ENCODE measurements at regions not wholly inside any gene's neighbourhood (a gene's known extent, or its start where the extent isn't known, plus 50 kb on each side); places are given as distances from the start of the nearest gene placed in this dataset.

GRCh38 chr9:86802900-86803673, 144.2 kb downstream of the GAS1 start:
- Mint-ChIP-seq H3K9me3 (peaks cover 11 to 13% of the 10 kb centered on the region in 2 donors), H3K36me3 (ENCODE audit: insufficient read depth in 2 of 2) (no peaks in the 10 kb centered on the region), H3K4me1 (ENCODE audit: low read depth) (no peaks in the 10 kb centered on the region), H3K4me3 (no peak overlapping the region), H3K27ac (no peak overlapping the region), H3K27me3 (ENCODE audit: low read depth) (no peaks in the 10 kb centered on the region)
- no peak for ATAC-seq (replicated peaks in 1 of 2)
- DNase-seq: no peak

GRCh38 chr9:86801246-86801645, 146.1 kb downstream of the GAS1 start:
- Mint-ChIP-seq H3K4me3 (no peak overlapping the region), H3K27ac (no peak overlapping the region), H3K4me1 (ENCODE audit: low read depth) (no peaks in the 10 kb centered on the region), H3K36me3 (ENCODE audit: insufficient read depth in 2 of 2) (no peaks in the 10 kb centered on the region), H3K27me3 (ENCODE audit: low read depth) (no peaks in the 10 kb centered on the region), H3K9me3 (peaks cover 11 to 13% of the 10 kb centered on the region in 2 donors)
- ATAC-seq (replicated peaks in 1 of 2): no peak
- DNase-seq: no peak

GRCh38 chr9:86800681-86801080, 146.6 kb downstream of the GAS1 start:
- DNase-seq: no peak
- no peaks in the 10 kb centered on the region for H3K27me3 Mint-ChIP-seq (ENCODE audit: low read depth)
- no peak for ATAC-seq (replicated peaks in 1 of 2)
- H3K4me1 Mint-ChIP-seq (ENCODE audit: low read depth): no peaks in the 10 kb centered on the region
- no peak overlapping the region for H3K27ac Mint-ChIP-seq
- peaks cover 11 to 13% of the 10 kb centered on the region in 2 donors for H3K9me3 Mint-ChIP-seq
- no peak overlapping the region for H3K4me3 Mint-ChIP-seq
- no peaks in the 10 kb centered on the region for H3K36me3 Mint-ChIP-seq (ENCODE audit: insufficient read depth in 2 of 2)

GRCh38 chr9:86798966-86799365, 148.3 kb downstream of the GAS1 start:
- Mint-ChIP-seq H3K36me3 (ENCODE audit: insufficient read depth in 2 of 2) (no peaks in the 10 kb centered on the region), H3K9me3 (peaks cover 10 to 12% of the 10 kb centered on the region in 2 donors), H3K4me1 (ENCODE audit: low read depth) (no peaks in the 10 kb centered on the region), H3K27ac (no peak overlapping the region), H3K27me3 (ENCODE audit: low read depth) (no peaks in the 10 kb centered on the region), H3K4me3 (no peak overlapping the region)
- ATAC-seq (replicated peaks in 1 of 2) (no peak), DNase-seq (no peak)

- DNase-seq: no peak
- Mint-ChIP-seq H3K27me3 (ENCODE audit: low read depth) (no peaks in the 10 kb centered on the region), H3K27ac (no peak overlapping the region), H3K4me3 (no peak overlapping the region), H3K36me3 (ENCODE audit: insufficient read depth in 2 of 2) (no peaks in the 10 kb centered on the region), H3K9me3 (no peaks in the 10 kb centered on the region), H3K4me1 (ENCODE audit: low read depth) (no peaks in the 10 kb centered on the region)
- ATAC-seq (replicated peaks in 1 of 2): no peak
These were observed 150.6 kb downstream of the GAS1 start for GRCh38 chr9:86796666-86797065.

- H3K36me3 Mint-ChIP-seq (ENCODE audit: insufficient read depth in 2 of 2): no peaks in the 10 kb centered on the region
- no peak for ATAC-seq (replicated peaks in 1 of 2)
- no peak for DNase-seq
- H3K4me1 Mint-ChIP-seq (ENCODE audit: low read depth): no peaks in the 10 kb centered on the region
- no peak overlapping the region for H3K27ac Mint-ChIP-seq
- no peaks in the 10 kb centered on the region for H3K9me3 Mint-ChIP-seq
- no peak overlapping the region for H3K4me3 Mint-ChIP-seq
- peaks cover 5% of the 10 kb centered on the region for H3K27me3 Mint-ChIP-seq (ENCODE audit: low read depth)
These were observed 151.3 kb downstream of the GAS1 start for GRCh38 chr9:86795823-86796553.

- Mint-ChIP-seq H3K27ac (no peak overlapping the region), H3K4me1 (ENCODE audit: low read depth) (no peaks in the 10 kb centered on the region), H3K27me3 (ENCODE audit: low read depth) (peaks cover 5% of the 10 kb centered on the region)
These were observed 152.3 kb downstream of the GAS1 start for GRCh38 chr9:86795047-86795442.

GRCh38 chr9:86794391-86795046, 152.8 kb downstream of the GAS1 start:
- DNase-seq (no peak), ATAC-seq (replicated peaks in 1 of 2) (no peak)
- H3K4me1 Mint-ChIP-seq (ENCODE audit: low read depth): no peaks in the 10 kb centered on the region
- no peak overlapping the region for H3K27ac Mint-ChIP-seq
- no peaks in the 10 kb centered on the region for H3K36me3 Mint-ChIP-seq (ENCODE audit: insufficient read depth in 2 of 2)
- H3K4me3 Mint-ChIP-seq: no peak overlapping the region
- H3K9me3 Mint-ChIP-seq: no peaks in the 10 kb centered on the region
- peaks cover 5% of the 10 kb centered on the region for H3K27me3 Mint-ChIP-seq (ENCODE audit: low read depth)

More at GRCh38 chr9:86795047-86795442, 152.3 kb downstream of the GAS1 start:
- no peaks in the 10 kb centered on the region for H3K36me3 Mint-ChIP-seq (ENCODE audit: insufficient read depth in 2 of 2)
- H3K4me3 Mint-ChIP-seq: no peak overlapping the region
- DNase-seq (no peak), ATAC-seq (replicated peaks in 1 of 2) (no peak)
- no peaks in the 10 kb centered on the region for H3K9me3 Mint-ChIP-seq

GRCh38 chr9:86792136-86792535, 155.2 kb downstream of the GAS1 start:
- Mint-ChIP-seq H3K36me3 (ENCODE audit: insufficient read depth in 2 of 2) (no peaks in the 10 kb centered on the region), H3K4me1 (ENCODE audit: low read depth) (no peaks in the 10 kb centered on the region), H3K27ac (no peak overlapping the region), H3K4me3 (no peak overlapping the region), H3K27me3 (ENCODE audit: low read depth) (peaks cover 5% of the 10 kb centered on the region), H3K9me3 (no peaks in the 10 kb centered on the region)
- ATAC-seq (replicated peaks in 1 of 2) (no peak), DNase-seq (no peak)

- DNase-seq (no peak), ATAC-seq (replicated peaks in 1 of 2) (no peak)
- H3K27me3 Mint-ChIP-seq (ENCODE audit: low read depth): peaks cover 5% of the 10 kb centered on the region
- H3K36me3 Mint-ChIP-seq (ENCODE audit: insufficient read depth in 2 of 2): no peaks in the 10 kb centered on the region
- no peaks in the 10 kb centered on the region for H3K9me3 Mint-ChIP-seq
- no peak overlapping the region for H3K27ac Mint-ChIP-seq
- no peaks in the 10 kb centered on the region for H3K4me1 Mint-ChIP-seq (ENCODE audit: low read depth)
- H3K4me3 Mint-ChIP-seq: no peak overlapping the region
These were observed 156.5 kb downstream of the GAS1 start for GRCh38 chr9:86790805-86791204.

- no peak for ATAC-seq (replicated peaks in 1 of 2)
- Mint-ChIP-seq H3K4me3 (no peak overlapping the region), H3K36me3 (ENCODE audit: insufficient read depth in 2 of 2) (no peaks in the 10 kb centered on the region), H3K27ac (no peak overlapping the region), H3K4me1 (ENCODE audit: low read depth) (no peaks in the 10 kb centered on the region), H3K9me3 (no peaks in the 10 kb centered on the region), H3K27me3 (ENCODE audit: low read depth) (peaks cover 14% of the 10 kb centered on the region)
- no peak for DNase-seq
These were observed 158.8 kb downstream of the GAS1 start for GRCh38 chr9:86788456-86788855.

- Mint-ChIP-seq H3K27ac (no peak overlapping the region), H3K9me3 (peaks cover 0 to 3% of the 10 kb centered on the region in 2 donors), H3K27me3 (ENCODE audit: low read depth) (peaks cover 9% of the 10 kb centered on the region), H3K36me3 (ENCODE audit: insufficient read depth in 2 of 2) (no peaks in the 10 kb centered on the region), H3K4me1 (ENCODE audit: low read depth) (no peaks in the 10 kb centered on the region), H3K4me3 (no peak overlapping the region)
- ATAC-seq (replicated peaks in 1 of 2) (no peak), DNase-seq (no peak)
These were observed 163.4 kb downstream of the GAS1 start for GRCh38 chr9:86783884-86784283.

- ATAC-seq (replicated peaks in 1 of 2) (no peak), DNase-seq (no peak)
- H3K4me1 Mint-ChIP-seq (ENCODE audit: low read depth): no peaks in the 10 kb centered on the region
- peaks cover 9% of the 10 kb centered on the region for H3K27me3 Mint-ChIP-seq (ENCODE audit: low read depth)
- H3K9me3 Mint-ChIP-seq: peaks cover 0 to 3% of the 10 kb centered on the region in 2 donors
- no peaks in the 10 kb centered on the region for H3K36me3 Mint-ChIP-seq (ENCODE audit: insufficient read depth in 2 of 2)
- H3K27ac Mint-ChIP-seq: no peak overlapping the region
- no peak overlapping the region for H3K4me3 Mint-ChIP-seq
These were observed 164.5 kb downstream of the GAS1 start for GRCh38 chr9:86782831-86783230.
